Kidney epithelial cell (primary cell): ENCODE measurements at regions not wholly inside any gene's neighbourhood (a gene's known extent, or its start where the extent isn't known, plus 50 kb on each side); places are given as distances from the start of the nearest gene placed in this dataset.

ENCODE experiments used
- DNase-seq: peaks from one replicate; pipeline ENCODE4 v3.0.0-alpha.2; 2010; ENCODE audit warnings: low read depth
- H3K27me3 ChIP-seq: 2 replicates; pipeline ENCODE4 v1.6.0; 2011; ENCODE audit warnings: low read length; ENCODE audit not compliant: control insufficient read depth, insufficient read depth
- H3K36me3 ChIP-seq: 2 replicates; pipeline ENCODE4 v1.5.1; 2011; ENCODE audit warnings: low read length; ENCODE audit not compliant: control insufficient read depth, insufficient read depth
- H3K4me3 ChIP-seq: 2 replicates; pipeline ENCODE4 v1.5.1; 2011; ENCODE audit warnings: low read depth, mild to moderate bottlenecking, control low read depth, low read length
- TF ChIP-seq, protein P1 (sequence below): IDR thresholded peaks from 2 replicates; pipeline ENCODE4 v1.5.1; 2011; ENCODE audit warnings: mild to moderate bottlenecking, moderate library complexity, low read length, control low read depth, inconsistent platforms; ENCODE audit not compliant: insufficient read depth, poor library complexity, severe bottlenecking

DNA sequence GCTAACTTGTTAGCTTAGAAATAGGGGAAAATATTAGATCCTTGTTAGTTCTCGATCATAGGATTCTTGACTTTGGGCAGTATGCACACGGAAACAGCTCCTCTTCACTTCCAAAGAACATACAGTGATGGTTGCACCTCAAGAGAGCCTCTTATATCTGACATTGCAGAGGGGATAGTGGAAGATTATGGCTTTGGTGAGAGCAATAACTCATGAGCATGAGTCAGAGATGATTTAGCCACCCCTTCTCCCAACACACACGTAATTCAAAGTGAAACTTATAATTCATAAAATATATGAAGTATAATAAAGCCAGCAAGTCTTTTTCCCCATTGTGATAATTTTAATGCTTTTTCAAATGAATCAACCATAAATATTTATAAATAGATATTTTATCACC lies 683.7 kb downstream of the POM121L12 start:
- no peaks in the 10 kb centered on the region for H3K27me3 ChIP-seq
- TF ChIP-seq, protein P1, sequence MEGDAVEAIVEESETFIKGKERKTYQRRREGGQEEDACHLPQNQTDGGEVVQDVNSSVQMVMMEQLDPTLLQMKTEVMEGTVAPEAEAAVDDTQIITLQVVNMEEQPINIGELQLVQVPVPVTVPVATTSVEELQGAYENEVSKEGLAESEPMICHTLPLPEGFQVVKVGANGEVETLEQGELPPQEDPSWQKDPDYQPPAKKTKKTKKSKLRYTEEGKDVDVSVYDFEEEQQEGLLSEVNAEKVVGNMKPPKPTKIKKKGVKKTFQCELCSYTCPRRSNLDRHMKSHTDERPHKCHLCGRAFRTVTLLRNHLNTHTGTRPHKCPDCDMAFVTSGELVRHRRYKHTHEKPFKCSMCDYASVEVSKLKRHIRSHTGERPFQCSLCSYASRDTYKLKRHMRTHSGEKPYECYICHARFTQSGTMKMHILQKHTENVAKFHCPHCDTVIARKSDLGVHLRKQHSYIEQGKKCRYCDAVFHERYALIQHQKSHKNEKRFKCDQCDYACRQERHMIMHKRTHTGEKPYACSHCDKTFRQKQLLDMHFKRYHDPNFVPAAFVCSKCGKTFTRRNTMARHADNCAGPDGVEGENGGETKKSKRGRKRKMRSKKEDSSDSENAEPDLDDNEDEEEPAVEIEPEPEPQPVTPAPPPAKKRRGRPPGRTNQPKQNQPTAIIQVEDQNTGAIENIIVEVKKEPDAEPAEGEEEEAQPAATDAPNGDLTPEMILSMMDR: no peak
- no peak for DNase-seq
- no peak overlapping the region for H3K4me3 ChIP-seq
- no peaks in the 10 kb centered on the region for H3K36me3 ChIP-seq

DNA sequence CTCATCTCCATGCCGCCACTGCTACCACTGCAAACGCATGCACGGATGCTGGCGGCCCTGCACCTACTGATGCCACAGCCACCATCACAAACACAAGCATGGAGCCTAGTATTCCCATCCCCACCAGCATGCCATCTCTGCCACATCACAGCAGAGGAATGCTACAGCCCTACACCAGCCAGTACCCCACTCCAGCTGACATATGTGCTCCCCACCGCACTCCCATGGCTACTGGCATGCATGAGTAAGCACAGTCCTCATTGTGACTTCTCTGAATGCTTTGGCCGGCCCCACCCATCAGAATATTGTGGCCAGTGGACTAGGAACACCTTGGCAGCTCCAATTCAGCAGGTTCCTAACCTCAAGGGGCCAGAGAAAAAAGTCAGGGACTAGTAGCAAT lies 705.5 kb downstream of the POM121L12 start:
- H3K27me3 ChIP-seq: no peaks in the 10 kb centered on the region
- H3K36me3 ChIP-seq: no peaks in the 10 kb centered on the region
- TF ChIP-seq, protein P1: no peak
- H3K4me3 ChIP-seq: no peak overlapping the region
- DNase-seq: no peak

DNA sequence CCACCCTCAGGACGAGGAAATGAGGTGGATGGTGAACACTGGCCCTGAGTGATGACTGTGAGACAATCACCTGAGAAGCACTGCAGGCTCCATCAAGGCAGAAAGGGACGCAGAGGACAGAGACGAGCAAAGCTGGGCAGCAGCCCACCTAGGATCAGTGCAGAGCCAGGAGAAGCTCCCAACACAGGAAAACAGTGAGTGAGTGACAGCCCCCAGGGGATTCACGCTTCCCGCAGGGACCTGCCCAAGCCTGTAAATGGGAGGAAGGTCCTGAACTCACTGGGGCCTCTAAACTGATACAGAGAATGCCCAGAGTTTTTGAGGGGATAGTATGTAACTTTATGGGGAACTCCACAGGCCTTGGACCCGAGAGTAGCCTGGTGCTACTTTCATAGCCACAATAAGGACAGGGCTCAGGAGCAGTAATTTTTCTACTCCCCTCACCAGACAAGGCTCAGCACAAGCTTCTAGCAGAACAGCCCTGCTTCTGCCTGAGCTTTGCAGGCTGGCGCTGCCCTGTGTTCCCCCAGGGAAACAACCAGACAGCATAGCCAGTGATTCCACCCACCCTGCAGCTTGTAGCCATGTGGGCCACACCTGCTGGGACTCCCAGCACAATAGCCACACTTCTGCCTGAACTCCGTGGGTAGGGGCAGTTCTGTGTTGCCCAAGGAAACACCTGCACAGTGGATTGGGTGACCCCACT lies 708.4 kb downstream of the POM121L12 start:
- TF ChIP-seq, protein P1: no peak
- H3K27me3 ChIP-seq: no peaks in the 10 kb centered on the region
- DNase-seq: no peak
- no peak overlapping the region for H3K4me3 ChIP-seq
- H3K36me3 ChIP-seq: no peaks in the 10 kb centered on the region

DNA sequence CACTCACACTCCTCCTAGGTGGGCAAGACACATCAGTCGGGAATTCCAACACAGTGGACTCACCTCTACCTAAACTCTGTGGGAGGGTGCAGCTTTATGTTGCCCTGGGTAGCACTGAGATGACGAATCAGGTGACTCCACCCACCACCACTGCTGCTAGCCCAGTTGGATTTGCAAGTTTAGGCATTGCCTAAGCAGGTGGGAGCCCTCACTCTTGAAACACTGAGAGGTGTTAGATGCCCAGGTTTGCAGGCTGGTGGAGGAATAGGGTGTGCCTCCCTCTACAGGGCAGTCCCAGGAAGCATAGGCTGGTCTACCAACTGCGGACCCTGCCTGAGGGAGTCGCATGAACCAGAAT lies 708.9 kb downstream of the POM121L12 start:
- DNase-seq: no peak
- TF ChIP-seq, protein P1: no peak
- Histone ChIP-seq H3K27me3 (no peaks in the 10 kb centered on the region), H3K36me3 (no peaks in the 10 kb centered on the region), H3K4me3 (no peak overlapping the region)

DNA sequence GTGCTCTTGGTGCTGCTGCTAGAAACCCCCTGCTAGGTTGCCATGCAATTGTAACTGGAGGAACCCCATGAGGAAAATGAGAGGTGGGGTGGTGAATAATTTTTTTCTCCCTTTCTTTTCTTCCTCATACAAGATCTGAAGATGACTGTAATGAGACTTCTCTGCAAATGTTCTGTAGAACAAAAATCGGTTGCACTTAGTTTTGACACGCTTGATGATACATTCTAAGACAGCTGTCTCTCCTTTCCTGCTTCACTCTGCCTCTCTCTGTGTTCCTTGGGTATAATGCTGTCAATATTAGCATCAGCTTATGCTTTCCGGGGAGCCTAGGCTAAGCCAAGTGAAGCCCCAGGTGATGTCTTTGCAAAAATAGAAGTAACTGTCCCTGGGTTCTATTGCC lies 721.5 kb downstream of the POM121L12 start:
- TF ChIP-seq, protein P1: no peak
- no peak for DNase-seq
- no peaks in the 10 kb centered on the region for H3K36me3 ChIP-seq
- no peak overlapping the region for H3K4me3 ChIP-seq
- no peaks in the 10 kb centered on the region for H3K27me3 ChIP-seq

DNA sequence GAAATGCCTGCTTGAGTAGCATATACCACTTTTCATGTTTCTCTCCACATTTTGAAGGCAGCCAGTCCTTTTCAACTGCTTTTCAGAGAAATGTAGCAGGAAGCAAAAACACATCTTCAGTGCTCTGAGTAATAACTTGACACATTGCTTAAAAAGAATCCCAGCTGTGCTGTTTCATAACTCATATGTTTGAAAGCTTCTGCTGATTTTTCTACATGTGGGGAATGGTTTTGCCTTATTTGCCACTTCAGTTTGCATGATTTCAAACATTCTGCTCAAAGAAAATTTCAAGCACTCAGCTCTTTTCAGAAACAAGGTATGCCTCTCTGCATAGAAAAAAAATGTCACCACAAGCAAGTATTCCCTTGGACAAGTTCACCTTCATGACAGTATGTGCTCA lies 732.8 kb downstream of the POM121L12 start:
- H3K36me3 ChIP-seq: no peaks in the 10 kb centered on the region
- no peaks in the 10 kb centered on the region for H3K27me3 ChIP-seq
- no peak for DNase-seq
- H3K4me3 ChIP-seq: no peak overlapping the region
- TF ChIP-seq, protein P1: no peak
